ENCODE measurements at regions not wholly inside any gene's neighbourhood (a gene's known extent, or its start where the extent isn't known, plus 50 kb on each side); places are given as distances from the start of the nearest gene placed in this dataset.

DNA sequence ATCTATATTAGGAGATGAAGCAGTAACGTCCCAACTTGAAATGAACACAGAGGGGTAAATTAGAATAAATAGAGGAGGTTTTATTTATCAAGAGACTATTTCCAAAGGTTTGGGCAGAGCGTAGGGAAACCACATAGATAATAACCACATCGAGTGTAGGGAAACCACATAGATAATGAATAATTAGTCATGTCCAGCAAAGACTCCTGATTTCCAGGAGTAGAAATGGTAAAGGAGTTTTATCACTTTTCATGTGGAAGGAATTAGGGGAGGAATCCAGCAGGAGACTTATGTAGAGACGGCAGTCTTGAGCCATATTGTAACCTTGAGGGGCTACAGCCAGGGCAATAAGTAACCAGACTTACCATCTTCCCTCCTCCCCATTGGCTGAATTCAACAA lies 136.3 kb upstream of the CSNK1A1L start:
- TF ChIP-seq POLR2A (IDR thresholded peaks at IDR 0.05; ENCODE audit: extremely low read depth, insufficient read length): no peak
- no peak for TF ChIP-seq MYC (IDR thresholded peaks at IDR 0.05; ENCODE audit: low read depth, low read length)

Measured in NB4 (cell line).